Neural cell (in vitro differentiated cells): ENCODE measurements at regions not wholly inside any gene's neighbourhood (a gene's known extent, or its start where the extent isn't known, plus 50 kb on each side); places are given as distances from the start of the nearest gene placed in this dataset.

ENCODE experiments used
- H2AFZ ChIP-seq: fragments of 200-600, 300-800 bp; sonication (generic), shearing (Covaris generic); 2 replicates; pipeline ENCODE4 v1.6.0; 2014; ENCODE audit warnings: low read depth, mild to moderate bottlenecking, antibody characterized with exemption, low read length, moderate library complexity
- H3F3A ChIP-seq: fragments of 200-600 bp; shearing (Covaris generic); 2 replicates; pipeline ENCODE4 v1.6.1; 2016; ENCODE audit warnings: mild to moderate bottlenecking, moderate library complexity, mixed read lengths, antibody characterized with exemption, low read length; ENCODE audit not compliant: insufficient read depth, poor library complexity, severe bottlenecking
- H3K27ac ChIP-seq: fragments of 200-600, 300-800 bp; sonication (generic), shearing (Covaris generic); 2 replicates; pipeline ENCODE4 v1.5.1; 2014; ENCODE audit warnings: mild to moderate bottlenecking, low read length, moderate library complexity
- H3K27me3 ChIP-seq: fragments of 300-800, 200-600 bp; sonication (generic), shearing (Covaris generic); 2 replicates; pipeline ENCODE4 v1.6.0; 2014; ENCODE audit warnings: mild to moderate bottlenecking, low read depth, low read length, moderate library complexity; ENCODE audit not compliant: insufficient read depth
- H3K36me3 ChIP-seq: fragments of 300-800, 200-600 bp; sonication (generic), shearing (Covaris generic); 2 replicates; pipeline ENCODE4 v1.5.1; 2014; ENCODE audit warnings: mild to moderate bottlenecking, antibody characterized with exemption, low read length, moderate library complexity; ENCODE audit not compliant: insufficient read depth
- H3K4me2 ChIP-seq: fragments of 300-800, 200-600 bp; sonication (generic), shearing (Covaris generic); 2 replicates; pipeline ENCODE4 v1.6.0; 2014; ENCODE audit warnings: mild to moderate bottlenecking, low read length
- H3K4me3 ChIP-seq: fragments of 300-800, 200-600 bp; sonication (generic), shearing (Covaris generic); 2 replicates; pipeline ENCODE4 v1.5.1; 2014; ENCODE audit warnings: mild to moderate bottlenecking, low read length, moderate library complexity
- H3K79me2 ChIP-seq: fragments of 200-600 bp; shearing (Covaris generic); replicated peaks from 2 replicates; pipeline ENCODE4 v1.6.0; 2014; ENCODE audit warnings: mild to moderate bottlenecking, low read length, moderate library complexity; ENCODE audit not compliant: insufficient read depth
- H3K9ac ChIP-seq: fragments of 300-800, 200-600 bp; sonication (generic), shearing (Covaris generic); 2 replicates; pipeline ENCODE4 v1.6.1; 2016; ENCODE audit warnings: mild to moderate bottlenecking, low read length, mixed read lengths
- H3K9me2 ChIP-seq: fragments of 200-600 bp; shearing (Covaris generic); 2 replicates; pipeline ENCODE4 v1.6.1; 2016; ENCODE audit warnings: mild to moderate bottlenecking, low read length, mixed read lengths; ENCODE audit not compliant: insufficient read depth
- H3K9me3 ChIP-seq: fragments of 200-600, 300-800 bp; sonication (generic), shearing (Covaris generic); 2 replicates; pipeline ENCODE4 v1.6.1; 2016; ENCODE audit warnings: mild to moderate bottlenecking, mixed run types, low read length, moderate library complexity, mixed read lengths
- H4K20me1 ChIP-seq: fragments of 200-600 bp; shearing (Covaris generic); 2 replicates; pipeline ENCODE4 v1.6.1; 2016; ENCODE audit warnings: mild to moderate bottlenecking, mixed run types; ENCODE audit not compliant: insufficient read depth
- EP300 ChIP-seq: fragments of 450-650 bp; conservative IDR thresholded peaks from 2 replicates; pipeline ENCODE4 v1.6.1; 2014; ENCODE audit warnings: antibody characterized with exemption, mild to moderate bottlenecking, moderate library complexity; ENCODE audit not compliant: poor library complexity, severe bottlenecking
- EZH2 ChIP-seq: fragments of 200-600, 300-800 bp; shearing (Covaris generic), sonication (generic); IDR thresholded peaks from 2 replicates; pipeline ENCODE4 v1.6.1; 2014; ENCODE audit warnings: antibody characterized with exemption, low read length, borderline replicate concordance, mild to moderate bottlenecking; ENCODE audit not compliant: insufficient read depth, poor library complexity, severe bottlenecking
- MXI1 ChIP-seq: fragments of 450-650 bp; conservative IDR thresholded peaks from 2 replicates; pipeline ENCODE4 v1.6.1; 2014; ENCODE audit warnings: antibody characterized with exemption, mild to moderate bottlenecking; ENCODE audit not compliant: poor library complexity, severe bottlenecking
- POLR2AphosphoS5 ChIP-seq: IDR thresholded peaks from 2 replicates; pipeline ENCODE4 v1.6.1; 2012
- RAD21 ChIP-seq: fragments of 450-650 bp; conservative IDR thresholded peaks from 2 replicates; pipeline ENCODE4 v1.6.1; 2014; ENCODE audit warnings: antibody characterized with exemption, mild to moderate bottlenecking, moderate library complexity
- SMC3 ChIP-seq: fragments of 450-650 bp; conservative IDR thresholded peaks from 2 replicates; pipeline ENCODE4 v1.6.1; 2014; ENCODE audit warnings: antibody characterized with exemption, mild to moderate bottlenecking, moderate library complexity; ENCODE audit not compliant: poor library complexity
- TAF1 ChIP-seq: IDR thresholded peaks from 2 replicates; pipeline ENCODE4 v1.6.1; 2012; ENCODE audit warnings: low read depth
- TF ChIP-seq, protein P1 (sequence below): fragments of 450-650 bp; IDR thresholded peaks from 2 replicates; pipeline ENCODE4 v1.5.1; 2014; ENCODE audit warnings: antibody characterized with exemption, mild to moderate bottlenecking, moderate library complexity; ENCODE audit not compliant: poor library complexity, severe bottlenecking
- TF ChIP-seq, protein P2 (sequence below): IDR thresholded peaks from 2 replicates; pipeline ENCODE4 v1.6.1; 2012; ENCODE audit warnings: borderline replicate concordance

DNA sequence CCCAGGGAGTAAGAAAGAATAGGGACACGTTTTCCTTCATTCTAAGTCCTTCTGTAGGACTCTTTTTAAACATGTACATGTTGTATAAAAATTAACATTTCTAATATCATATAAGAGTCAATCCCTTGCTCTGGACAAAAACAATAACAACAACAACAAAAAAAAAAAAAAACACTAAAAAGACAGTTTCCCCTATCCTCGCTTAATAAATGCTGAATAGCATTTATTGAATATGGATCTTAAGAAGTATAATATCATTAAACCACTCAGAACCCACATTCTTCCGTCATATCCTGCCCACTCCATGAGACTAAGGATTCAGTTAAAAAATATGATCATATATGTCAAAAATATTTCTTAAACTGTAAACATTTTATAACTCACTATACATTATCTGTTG, 145.1 kb downstream of the AQP9 start (continued):
- TF ChIP-seq EZH2 (no peak), MXI1 (no peak), RAD21 (no peak), POLR2AphosphoS5 (no peak)

DNA sequence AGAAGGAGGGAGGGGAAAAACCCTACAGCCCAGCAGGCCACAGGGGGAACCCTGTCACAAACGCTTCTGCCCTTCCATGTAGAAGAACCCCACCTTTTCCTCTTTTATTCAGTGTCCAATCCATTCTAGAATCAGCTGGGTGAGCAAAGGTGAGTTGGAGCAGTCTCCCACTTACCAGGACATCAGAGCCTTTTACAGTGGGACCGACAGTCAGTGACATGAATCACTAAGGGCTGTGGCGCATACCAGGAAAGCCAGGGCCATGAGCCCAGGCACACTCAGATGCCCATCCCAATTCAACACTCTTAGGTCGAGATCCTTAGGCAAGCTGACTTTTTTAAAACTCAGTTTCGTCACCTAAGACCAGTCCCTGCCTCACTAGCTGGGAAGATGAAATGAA, 146.1 kb downstream of the AQP9 start:
- Histone ChIP-seq H3K9me2 (no peaks in the 10 kb centered on the region), H3K79me2 (no peaks in the 10 kb centered on the region), H3K4me3 (no peak overlapping the region), H3K27ac (no peak overlapping the region), H3K27me3 (no peaks in the 10 kb centered on the region), H3K9ac (no peak overlapping the region), H4K20me1 (no peaks in the 10 kb centered on the region), H2AFZ (no peak overlapping the region), H3K9me3 (no peaks in the 10 kb centered on the region), H3K4me2 (no peak overlapping the region), H3K36me3 (no peaks in the 10 kb centered on the region), H3F3A (no peaks in the 10 kb centered on the region)
- no peak for TF ChIP-seq SMC3
- TF ChIP-seq, protein P1, sequence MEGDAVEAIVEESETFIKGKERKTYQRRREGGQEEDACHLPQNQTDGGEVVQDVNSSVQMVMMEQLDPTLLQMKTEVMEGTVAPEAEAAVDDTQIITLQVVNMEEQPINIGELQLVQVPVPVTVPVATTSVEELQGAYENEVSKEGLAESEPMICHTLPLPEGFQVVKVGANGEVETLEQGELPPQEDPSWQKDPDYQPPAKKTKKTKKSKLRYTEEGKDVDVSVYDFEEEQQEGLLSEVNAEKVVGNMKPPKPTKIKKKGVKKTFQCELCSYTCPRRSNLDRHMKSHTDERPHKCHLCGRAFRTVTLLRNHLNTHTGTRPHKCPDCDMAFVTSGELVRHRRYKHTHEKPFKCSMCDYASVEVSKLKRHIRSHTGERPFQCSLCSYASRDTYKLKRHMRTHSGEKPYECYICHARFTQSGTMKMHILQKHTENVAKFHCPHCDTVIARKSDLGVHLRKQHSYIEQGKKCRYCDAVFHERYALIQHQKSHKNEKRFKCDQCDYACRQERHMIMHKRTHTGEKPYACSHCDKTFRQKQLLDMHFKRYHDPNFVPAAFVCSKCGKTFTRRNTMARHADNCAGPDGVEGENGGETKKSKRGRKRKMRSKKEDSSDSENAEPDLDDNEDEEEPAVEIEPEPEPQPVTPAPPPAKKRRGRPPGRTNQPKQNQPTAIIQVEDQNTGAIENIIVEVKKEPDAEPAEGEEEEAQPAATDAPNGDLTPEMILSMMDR = no peak
- TF ChIP-seq RAD21 = no peak
- TF ChIP-seq, protein P2, sequence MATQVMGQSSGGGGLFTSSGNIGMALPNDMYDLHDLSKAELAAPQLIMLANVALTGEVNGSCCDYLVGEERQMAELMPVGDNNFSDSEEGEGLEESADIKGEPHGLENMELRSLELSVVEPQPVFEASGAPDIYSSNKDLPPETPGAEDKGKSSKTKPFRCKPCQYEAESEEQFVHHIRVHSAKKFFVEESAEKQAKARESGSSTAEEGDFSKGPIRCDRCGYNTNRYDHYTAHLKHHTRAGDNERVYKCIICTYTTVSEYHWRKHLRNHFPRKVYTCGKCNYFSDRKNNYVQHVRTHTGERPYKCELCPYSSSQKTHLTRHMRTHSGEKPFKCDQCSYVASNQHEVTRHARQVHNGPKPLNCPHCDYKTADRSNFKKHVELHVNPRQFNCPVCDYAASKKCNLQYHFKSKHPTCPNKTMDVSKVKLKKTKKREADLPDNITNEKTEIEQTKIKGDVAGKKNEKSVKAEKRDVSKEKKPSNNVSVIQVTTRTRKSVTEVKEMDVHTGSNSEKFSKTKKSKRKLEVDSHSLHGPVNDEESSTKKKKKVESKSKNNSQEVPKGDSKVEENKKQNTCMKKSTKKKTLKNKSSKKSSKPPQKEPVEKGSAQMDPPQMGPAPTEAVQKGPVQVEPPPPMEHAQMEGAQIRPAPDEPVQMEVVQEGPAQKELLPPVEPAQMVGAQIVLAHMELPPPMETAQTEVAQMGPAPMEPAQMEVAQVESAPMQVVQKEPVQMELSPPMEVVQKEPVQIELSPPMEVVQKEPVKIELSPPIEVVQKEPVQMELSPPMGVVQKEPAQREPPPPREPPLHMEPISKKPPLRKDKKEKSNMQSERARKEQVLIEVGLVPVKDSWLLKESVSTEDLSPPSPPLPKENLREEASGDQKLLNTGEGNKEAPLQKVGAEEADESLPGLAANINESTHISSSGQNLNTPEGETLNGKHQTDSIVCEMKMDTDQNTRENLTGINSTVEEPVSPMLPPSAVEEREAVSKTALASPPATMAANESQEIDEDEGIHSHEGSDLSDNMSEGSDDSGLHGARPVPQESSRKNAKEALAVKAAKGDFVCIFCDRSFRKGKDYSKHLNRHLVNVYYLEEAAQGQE = no peak
- no peak for TF ChIP-seq EP300
- no peak for TF ChIP-seq POLR2AphosphoS5
- no peak for TF ChIP-seq EZH2
- TF ChIP-seq MXI1 = no peak

DNA sequence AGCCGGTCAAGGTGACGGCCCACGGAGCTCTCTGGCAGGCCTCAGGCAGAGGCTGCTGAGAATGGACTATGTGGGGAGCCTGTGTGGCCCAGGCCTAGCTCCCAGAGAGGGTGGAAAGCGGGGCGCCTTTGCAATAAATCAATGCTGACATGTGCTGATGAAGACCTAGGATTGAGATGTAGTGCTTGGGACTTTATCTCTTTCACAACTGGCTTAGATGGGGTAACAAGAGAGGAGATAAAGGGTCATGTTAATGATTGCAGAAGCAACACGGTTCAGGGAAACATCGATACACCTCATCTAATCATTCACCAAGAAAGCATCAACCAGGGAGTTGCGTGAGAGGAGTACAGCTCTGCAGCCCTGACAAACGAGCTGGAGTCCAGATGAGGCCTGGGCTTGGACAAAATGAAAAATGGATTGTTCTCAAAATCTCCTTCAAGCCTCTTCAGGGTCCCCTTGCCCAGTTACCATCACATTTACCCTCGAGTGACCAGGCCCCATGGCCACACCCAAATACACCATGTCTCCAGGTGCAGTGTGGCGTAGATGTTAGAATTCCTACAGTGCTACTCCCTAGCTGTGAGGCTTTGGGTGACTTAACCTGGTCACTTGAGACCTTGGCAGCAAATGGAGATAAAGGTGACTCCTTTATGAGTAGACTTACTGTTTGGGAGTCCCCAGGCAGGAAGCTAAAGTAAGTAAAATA, 146.4 kb upstream of the LIPC start:
- Histone ChIP-seq H3F3A (no peaks in the 10 kb centered on the region), H3K9ac (no peak overlapping the region), H3K27ac (no peak overlapping the region), H3K36me3 (no peaks in the 10 kb centered on the region), H3K27me3 (no peaks in the 10 kb centered on the region), H4K20me1 (no peaks in the 10 kb centered on the region), H3K9me3 (no peaks in the 10 kb centered on the region), H2AFZ (no peak overlapping the region), H3K4me2 (no peak overlapping the region), H3K79me2 (no peaks in the 10 kb centered on the region), H3K4me3 (no peak overlapping the region), H3K9me2 (no peaks in the 10 kb centered on the region)
- no peak for TF ChIP-seq RAD21
- no peak for TF ChIP-seq EZH2
- no peak for TF ChIP-seq MXI1
- no peak for TF ChIP-seq TAF1
- no peak for TF ChIP-seq SMC3
- TF ChIP-seq, protein P2 = no peak
- TF ChIP-seq, protein P1 = no peak
- no peak for TF ChIP-seq POLR2AphosphoS5
- TF ChIP-seq EP300 = no peak
